GM12878 (cell line): ENCODE measurements at regions not wholly inside any gene's neighbourhood (a gene's known extent, or its start where the extent isn't known, plus 50 kb on each side); places are given as distances from the start of the nearest gene placed in this dataset.

ENCODE experiments used
- ATAC-seq: fragments of 200-7000 bp; cut with Tn5 transposase; 3 replicates; pipeline ENCODE4 v1.9.1; 2020; ENCODE audit warnings: mild to moderate bottlenecking, moderate library complexity
- BruUV-seq: library from RNA; stranded (reverse); fragments of 400-500 nt; replicated peaks from 2 replicates; lab custom pipeline; 2021; lab: Mats Ljungman, UMichigan
- CTCF ChIA-PET: fragments of 300-600 bp; sonication (Branson Sonifier 250); formaldehyde crosslinking; extraction: SDS; loops from one replicate; lab custom pipeline; 2021; ENCODE audit warnings: inconsistent platforms; lab: Yijun Ruan, JAX
- POLR2A ChIA-PET: fragments of 350-600 bp; formaldehyde crosslinking; extraction: SDS; loops from one replicate; lab custom pipeline; 2021; ENCODE audit warnings: inconsistent platforms; lab: Charles Lee
- RAD21 ChIA-PET: fragments of 300-600 bp; sonication (Branson Sonifier 250); formaldehyde crosslinking; loops from one replicate; lab custom pipeline; 2023; ENCODE audit warnings: antibody characterized with exemption; ENCODE audit not compliant: unreplicated experiment; lab: Charles Lee
- SMC1A ChIA-PET: fragments of 300-600 bp; sonication (Branson Sonifier 250); formaldehyde crosslinking; loops from one replicate; lab custom pipeline; 2023; ENCODE audit not compliant: unreplicated experiment, uncharacterized antibody; lab: Charles Lee
- DNase-seq: peaks from one replicate; pipeline ENCODE4 v3.0.0-alpha.2; 2011; ENCODE audit warnings: low read depth, low spot score
- FAIRE-seq: peaks from 3 replicates; lab custom pipeline; 2011; peaks lifted over from hg19 to GRCh38; lab: Jason Lieb, UNC
- H2AFZ ChIP-seq: 2 replicates; pipeline ENCODE4 v1.6.0; 2011; ENCODE audit warnings: low read depth, low read length, control low read depth; ENCODE audit not compliant: control insufficient read depth
- H3K27ac ChIP-seq: 2 replicates; pipeline ENCODE4 v1.5.1; 2011; ENCODE audit warnings: control low read depth; ENCODE audit not compliant: control insufficient read depth, insufficient read depth
- H3K27me3 ChIP-seq, 2 experiments: replicated peaks in 1 of 2; 2 replicates each; pipeline versions ENCODE4 v1.6.0 to v1.6.1; 2011; ENCODE audit warnings: low read length in 1 of 2; ENCODE audit not compliant: control insufficient read depth in 2 of 2, insufficient read depth in 2 of 2
- H3K36me3 ChIP-seq, 2 experiments: 2 replicates each; pipeline ENCODE4 v1.5.1; 2011; ENCODE audit warnings: low read length in 1 of 2; ENCODE audit not compliant: control insufficient read depth in 2 of 2, insufficient read depth in 2 of 2
- H3K4me1 ChIP-seq: 2 replicates; pipeline ENCODE4 v1.6.1; 2011; ENCODE audit warnings: mild to moderate bottlenecking, low read length, moderate library complexity, mixed read lengths; ENCODE audit not compliant: control insufficient read depth, insufficient read depth
- H3K4me2 ChIP-seq: 2 replicates; pipeline ENCODE4 v1.6.0; 2011; ENCODE audit warnings: control low read depth; ENCODE audit not compliant: control insufficient read depth, insufficient read depth
- H3K4me3 ChIP-seq: fragments of 200-600 bp; sonication (generic); 2 replicates; pipeline ENCODE4 v1.5.1; 2016
- H3K79me2 ChIP-seq: 2 replicates; pipeline ENCODE4 v1.6.0; 2011; ENCODE audit warnings: low read length; ENCODE audit not compliant: control insufficient read depth, insufficient read depth
- H3K9ac ChIP-seq: 2 replicates; pipeline ENCODE4 v1.8.0; 2011; ENCODE audit warnings: low read length, control low read depth, mixed read lengths; ENCODE audit not compliant: control insufficient read depth, insufficient read depth
- H3K9me3 ChIP-seq: replicated peaks from 3 replicates; pipeline ENCODE4 v1.5.1; 2011; ENCODE audit warnings: mild to moderate bottlenecking, low read length; ENCODE audit not compliant: control insufficient read depth, insufficient read depth
- H4K20me1 ChIP-seq: 2 replicates; pipeline ENCODE4 v1.6.0; 2011; ENCODE audit not compliant: control insufficient read depth, insufficient read depth
- CEBPZ ChIP-seq: fragments of 150-350 bp; IDR thresholded peaks from 2 replicates; pipeline ENCODE4 v1.6.1; 2016; ENCODE audit warnings: low read depth, low read length
- EZH2 ChIP-seq: IDR thresholded peaks from 2 replicates; pipeline ENCODE4 v1.6.1; 2012; ENCODE audit warnings: low read depth, mild to moderate bottlenecking, control low read depth, inconsistent platforms, low read length, borderline replicate concordance; ENCODE audit not compliant: control insufficient read depth
- FOXM1 ChIP-seq: IDR thresholded peaks from 2 replicates; pipeline ENCODE4 v1.6.1; 2012; ENCODE audit warnings: low read depth, mild to moderate bottlenecking, inconsistent platforms, low read length, moderate library complexity
- KAT2A ChIP-seq: conservative IDR thresholded peaks from 2 replicates; pipeline ENCODE4 v1.6.1; 2011; ENCODE audit warnings: low read depth, low read length; ENCODE audit not compliant: control insufficient read depth
- KLF5 ChIP-seq: fragments of 450-650 bp; IDR thresholded peaks from 2 replicates; pipeline ENCODE4 v1.6.1; 2014; ENCODE audit warnings: mild to moderate bottlenecking; ENCODE audit not compliant: partially characterized antibody
- MYB ChIP-seq: fragments of 150-350 bp; IDR thresholded peaks from 2 replicates; pipeline ENCODE4 v1.6.1; 2014; ENCODE audit warnings: mild to moderate bottlenecking, low read depth, low read length, borderline replicate concordance
- PML ChIP-seq: IDR thresholded peaks from 2 replicates; pipeline ENCODE4 v1.6.1; 2012; ENCODE audit warnings: low read length, inconsistent platforms
- POLR2AphosphoS2 ChIP-seq: IDR thresholded peaks from 2 replicates; pipeline ENCODE4 v1.6.1; 2011; ENCODE audit warnings: low read depth, mild to moderate bottlenecking, low read length, improper control_type of control experiment, moderate library complexity
- RFX5 ChIP-seq: IDR thresholded peaks from 2 replicates; pipeline ENCODE4 v1.6.1; 2011; ENCODE audit warnings: low read depth, low read length, improper control_type of control experiment
- TARDBP ChIP-seq: IDR thresholded peaks from 2 replicates; pipeline ENCODE4 v1.6.1; 2016; ENCODE audit warnings: borderline replicate concordance
- ZBTB11 ChIP-seq: fragments of 450-650 bp; formaldehyde crosslinking; IDR thresholded peaks from 2 replicates; pipeline ENCODE4 v1.5.0; 2022; ENCODE audit warnings: mild to moderate bottlenecking, missing genetic modification characterization
- WGBS: methylation state at CpG from one replicate; pipeline ENCODE4 v1.1.6; 2016; ENCODE audit warnings: low lambda C conversion rate; ENCODE audit not compliant: insufficient replicate concordance, insufficient coverage; ENCODE audit errors: missing lambda C conversion rate; 5-methylcytosine and 5-hydroxymethylcytosine counted together
- in situ Hi-C: fragments of 300-500 bp; cut with MboI; formaldehyde crosslinking; loops from 9 replicates; pipeline ENCODE4 v1.14.3; 2018; ENCODE audit warnings: mixed read lengths
- intact Hi-C: fragments of 100-400 bp; cut with micrococcal nuclease; formaldehyde crosslinking; loops from one replicate; pipeline ENCODE4 v1.14.2; 2022; ENCODE audit not compliant: unreplicated experiment
- TF ChIP-seq, protein P1 (sequence below): fragments of 450-650 bp; IDR thresholded peaks from 2 replicates; pipeline ENCODE4 v1.6.1; 2017; ENCODE audit warnings: low read depth, mild to moderate bottlenecking, moderate library complexity
- TF ChIP-seq, protein P2 (sequence below): fragments of 450-650 bp; IDR thresholded peaks from 2 replicates; pipeline ENCODE4 v1.6.1; 2018; ENCODE audit warnings: borderline replicate concordance, mild to moderate bottlenecking; ENCODE audit not compliant: partially characterized antibody

DNA sequence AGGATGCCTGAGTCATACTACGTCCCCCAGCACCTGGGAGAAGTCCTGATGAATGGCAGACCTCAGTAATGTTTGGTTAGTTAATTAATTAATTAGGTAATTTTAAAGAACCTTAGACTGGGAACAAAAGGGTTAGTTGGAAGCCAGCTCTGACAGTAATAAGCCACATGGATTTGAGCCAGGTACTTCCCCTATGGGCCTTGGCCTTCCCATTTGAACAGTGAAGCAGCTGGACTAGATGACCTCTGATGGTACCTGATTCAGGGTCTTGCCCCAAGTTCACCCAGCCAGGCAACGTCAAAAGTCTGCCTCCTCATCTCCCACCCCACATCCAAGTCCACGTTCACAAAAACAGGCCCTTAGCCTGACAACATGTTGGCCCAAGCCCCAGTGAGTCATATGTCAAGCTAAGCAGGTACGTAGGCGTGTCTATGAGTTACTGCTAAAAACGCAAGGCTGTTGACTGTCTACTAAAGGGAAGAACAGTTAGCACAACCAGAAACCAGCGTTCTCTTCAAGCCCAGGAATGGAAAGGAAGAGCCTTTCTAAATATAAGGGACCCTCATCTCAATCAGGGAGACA is 303.2 kb downstream of the ACTL7B start:
- Histone ChIP-seq H3K36me3 (no peaks in the 10 kb centered on the region), H2AFZ (no peak overlapping the region), H3K4me2 (no peak overlapping the region), H3K9me3 (no peaks in the 10 kb centered on the region), H3K4me1 (no peaks in the 10 kb centered on the region), H4K20me1 (no peaks in the 10 kb centered on the region), H3K9ac (no peak overlapping the region), H3K27me3 (no peaks in the 10 kb centered on the region), H3K79me2 (no peaks in the 10 kb centered on the region), H3K4me3 (no peak overlapping the region), H3K27ac (no peak overlapping the region)
- no peak for ATAC-seq
- DNase-seq = no peak
- in situ Hi-C loops (no loop called here), intact Hi-C loops (no loop called here)
- TF ChIP-seq MYB (no peak), PML (no peak), CEBPZ (no peak), ZBTB11 (CRISPR knock-in tag) (no peak), RFX5 (no peak), KAT2A (no peak), TARDBP (no peak), FOXM1 (no peak), EZH2 (no peak), KLF5 (no peak), POLR2AphosphoS2 (no peak)
- TF ChIP-seq, protein P1, sequence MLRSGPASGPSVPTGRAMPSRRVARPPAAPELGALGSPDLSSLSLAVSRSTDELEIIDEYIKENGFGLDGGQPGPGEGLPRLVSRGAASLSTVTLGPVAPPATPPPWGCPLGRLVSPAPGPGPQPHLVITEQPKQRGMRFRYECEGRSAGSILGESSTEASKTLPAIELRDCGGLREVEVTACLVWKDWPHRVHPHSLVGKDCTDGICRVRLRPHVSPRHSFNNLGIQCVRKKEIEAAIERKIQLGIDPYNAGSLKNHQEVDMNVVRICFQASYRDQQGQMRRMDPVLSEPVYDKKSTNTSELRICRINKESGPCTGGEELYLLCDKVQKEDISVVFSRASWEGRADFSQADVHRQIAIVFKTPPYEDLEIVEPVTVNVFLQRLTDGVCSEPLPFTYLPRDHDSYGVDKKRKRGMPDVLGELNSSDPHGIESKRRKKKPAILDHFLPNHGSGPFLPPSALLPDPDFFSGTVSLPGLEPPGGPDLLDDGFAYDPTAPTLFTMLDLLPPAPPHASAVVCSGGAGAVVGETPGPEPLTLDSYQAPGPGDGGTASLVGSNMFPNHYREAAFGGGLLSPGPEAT = no peak
- TF ChIP-seq, protein P2, sequence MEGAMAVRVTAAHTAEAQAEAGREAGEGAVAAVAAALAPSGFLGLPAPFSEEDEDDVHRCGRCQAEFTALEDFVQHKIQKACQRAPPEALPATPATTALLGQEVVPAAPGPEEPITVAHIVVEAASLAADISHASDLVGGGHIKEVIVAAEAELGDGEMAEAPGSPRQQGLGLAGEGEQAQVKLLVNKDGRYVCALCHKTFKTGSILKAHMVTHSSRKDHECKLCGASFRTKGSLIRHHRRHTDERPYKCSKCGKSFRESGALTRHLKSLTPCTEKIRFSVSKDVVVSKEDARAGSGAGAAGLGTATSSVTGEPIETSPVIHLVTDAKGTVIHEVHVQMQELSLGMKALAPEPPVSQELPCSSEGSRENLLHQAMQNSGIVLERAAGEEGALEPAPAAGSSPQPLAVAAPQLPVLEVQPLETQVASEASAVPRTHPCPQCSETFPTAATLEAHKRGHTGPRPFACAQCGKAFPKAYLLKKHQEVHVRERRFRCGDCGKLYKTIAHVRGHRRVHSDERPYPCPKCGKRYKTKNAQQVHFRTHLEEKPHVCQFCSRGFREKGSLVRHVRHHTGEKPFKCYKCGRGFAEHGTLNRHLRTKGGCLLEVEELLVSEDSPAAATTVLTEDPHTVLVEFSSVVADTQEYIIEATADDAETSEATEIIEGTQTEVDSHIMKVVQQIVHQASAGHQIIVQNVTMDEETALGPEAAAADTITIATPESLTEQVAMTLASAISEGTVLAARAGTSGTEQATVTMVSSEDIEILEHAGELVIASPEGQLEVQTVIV = no peak
- FAIRE-seq = no peak
- ChIA-PET SMC1A (interaction anchor here (1.2 kb wide), 1 partner anchor 11 kb away, joined by 3 read pairs; no protein-coding TSS in a partner anchor), POLR2A (no interaction called here), RAD21 (no interaction called here), CTCF (interaction anchor here (0.5 kb wide), 1 partner anchor 14 kb away, joined by 3 read pairs; no protein-coding TSS in a partner anchor)
- BruUV-seq = no TSS peak
- WGBS = 23% methylated on average over 7 of the region's 7 CpGs
